ENCODE measurements at regions not wholly inside any gene's neighbourhood (a gene's known extent, or its start where the extent isn't known, plus 50 kb on each side); places are given as distances from the start of the nearest gene placed in this dataset.

GRCh38 chr12:47545938-47546609 is 159.8 kb downstream of the RPAP3 start:
- 77 to 85% methylated on average over 3 to 6 of the region's 6 CpGs for WGBS, 2 experiments (ENCODE audit: insufficient coverage in 1 of 2, insufficient read length in 1 of 2)
- Mint-ChIP-seq H3K27me3 (ENCODE audit: insufficient read depth) (no peaks in the 10 kb centered on the region), H3K9me3 (no peaks in the 10 kb centered on the region)

GRCh38 chr12:47534695-47535094 is 171.1 kb downstream of the RPAP3 start:
- H3K27me3 Mint-ChIP-seq (ENCODE audit: insufficient read depth): peaks cover 7% of the 10 kb centered on the region
- no peak for TF ChIP-seq CTCF (conservative IDR thresholded peaks at IDR 0.05)

More at GRCh38 chr12:47545938-47546609, 159.8 kb downstream of the RPAP3 start:
- Histone ChIP-seq H3K4me1 (ENCODE audit: control insufficient read depth, insufficient read depth, low read length) (no peaks in the 10 kb centered on the region), H3K27ac (ENCODE audit: low read depth, low read length) (no peak overlapping the region), H3K9me3 (ENCODE audit: control insufficient read depth, low read length) (no peaks in the 10 kb centered on the region), H3K27me3 (ENCODE audit: control insufficient read depth, insufficient read depth, low read length, poor library complexity, severe bottlenecking) (no peaks in the 10 kb centered on the region), H3K9ac (ENCODE audit: extremely low read depth, low read length, poor library complexity, severe bottlenecking) (no peak overlapping the region), H3K4me3 (ENCODE audit: low read length) (no peak overlapping the region), H3K36me3 (ENCODE audit: control insufficient read depth, insufficient read depth, low read length) (no peaks in the 10 kb centered on the region)
- Mint-ChIP-seq H3K4me1 (no peaks in the 10 kb centered on the region), H3K27ac (no peak overlapping the region), H3K36me3 (ENCODE audit: low read depth) (no peaks in the 10 kb centered on the region), H3K4me3 (no peak overlapping the region)
- no peak for DNase-seq
- no peak for TF ChIP-seq CTCF (conservative IDR thresholded peaks at IDR 0.05)

GRCh38 chr12:47530050-47530449 is 175.8 kb downstream of the RPAP3 start:
- peaks cover 3% of the 10 kb centered on the region for H3K9me3 Mint-ChIP-seq
- no peaks in the 10 kb centered on the region for H3K27me3 ChIP-seq (ENCODE audit: control insufficient read depth, insufficient read depth, low read length, poor library complexity, severe bottlenecking)
- no peaks in the 10 kb centered on the region for H3K27me3 Mint-ChIP-seq (ENCODE audit: insufficient read depth)
- H3K36me3 ChIP-seq (ENCODE audit: control insufficient read depth, insufficient read depth, low read length): no peaks in the 10 kb centered on the region
- no peaks in the 10 kb centered on the region for H3K4me1 ChIP-seq (ENCODE audit: control insufficient read depth, insufficient read depth, low read length)
- no peak overlapping the region for H3K9ac ChIP-seq (ENCODE audit: extremely low read depth, low read length, poor library complexity, severe bottlenecking)
- TF ChIP-seq CTCF (conservative IDR thresholded peaks at IDR 0.05): no peak
- no peak overlapping the region for H3K4me3 ChIP-seq (ENCODE audit: low read length)
- no peaks in the 10 kb centered on the region for H3K4me1 Mint-ChIP-seq
- peaks cover 5% of the 10 kb centered on the region for H3K9me3 ChIP-seq (ENCODE audit: control insufficient read depth, low read length)
- H3K4me3 Mint-ChIP-seq: no peak overlapping the region
- H3K27ac ChIP-seq (ENCODE audit: low read depth, low read length): no peak overlapping the region
- no peak for DNase-seq
- H3K27ac Mint-ChIP-seq: no peak overlapping the region
- H3K36me3 Mint-ChIP-seq (ENCODE audit: low read depth): no peaks in the 10 kb centered on the region

More at GRCh38 chr12:47534695-47535094, 171.1 kb downstream of the RPAP3 start:
- Histone ChIP-seq H3K27me3 (ENCODE audit: control insufficient read depth, insufficient read depth, low read length, poor library complexity, severe bottlenecking) (no peaks in the 10 kb centered on the region), H3K9ac (ENCODE audit: extremely low read depth, low read length, poor library complexity, severe bottlenecking) (no peak overlapping the region), H3K9me3 (ENCODE audit: control insufficient read depth, low read length) (peaks cover 5% of the 10 kb centered on the region), H3K4me1 (ENCODE audit: control insufficient read depth, insufficient read depth, low read length) (no peaks in the 10 kb centered on the region), H3K27ac (ENCODE audit: low read depth, low read length) (no peak overlapping the region), H3K36me3 (ENCODE audit: control insufficient read depth, insufficient read depth, low read length) (no peaks in the 10 kb centered on the region), H3K4me3 (ENCODE audit: low read length) (no peak overlapping the region)
- H3K4me3 Mint-ChIP-seq: no peak overlapping the region
- no peaks in the 10 kb centered on the region for H3K9me3 Mint-ChIP-seq
- H3K36me3 Mint-ChIP-seq (ENCODE audit: low read depth): no peaks in the 10 kb centered on the region
- H3K4me1 Mint-ChIP-seq: no peaks in the 10 kb centered on the region
- H3K27ac Mint-ChIP-seq: no peak overlapping the region
- 11 to 23% methylated on average over 2 of the region's 2 CpGs for WGBS, 2 experiments (ENCODE audit: insufficient coverage in 1 of 2, insufficient read length in 1 of 2)
- DNase-seq: no peak

Data from endodermal cell (in vitro differentiated cells).